Upper lobe of right lung (tissue), 1 donor: ENCODE measurements at regions not wholly inside any gene's neighbourhood (a gene's known extent, or its start where the extent isn't known, plus 50 kb on each side); places are given as distances from the start of the nearest gene placed in this dataset.
"Not testable (repeated sequence)": the region's sequence is repeated elsewhere in the genome, so short reads cannot be mapped to it uniquely, and the experiment has no call there.

Experiments
- ATAC-seq: fragments of 200-7000 bp; cut with Tn5 transposase; one replicate; pipeline ENCODE4 v1.9.1; 2020; ENCODE audit warnings: mild to moderate bottlenecking, moderate library complexity
- DNase-seq: peaks from one replicate; pipeline ENCODE4 v3.0.0-alpha.2; 2020
- H3K27ac ChIP-seq: fragments of 200-600 bp; one replicate; pipeline ENCODE4 v1.8.0; 2022
- H3K27me3 ChIP-seq: fragments of 200-600 bp; one replicate; pipeline ENCODE4 v1.8.0; 2022; ENCODE audit warnings: mild to moderate bottlenecking
- H3K36me3 ChIP-seq: fragments of 200-600 bp; one replicate; pipeline ENCODE4 v1.8.0; 2022
- H3K4me1 ChIP-seq: fragments of 200-600 bp; one replicate; pipeline ENCODE4 v1.8.0; 2022
- H3K4me3 ChIP-seq: fragments of 200-600 bp; one replicate; pipeline ENCODE4 v1.8.0; 2022; ENCODE audit warnings: mild to moderate bottlenecking
- H3K9me3 ChIP-seq: fragments of 200-600 bp; one replicate; pipeline ENCODE4 v1.8.0; 2022
- intact Hi-C: fragments of 100-400 bp; cut with DNase I; formaldehyde crosslinking; loops from one replicate; pipeline ENCODE4 v1.11.0; 2022
- TF ChIP-seq, protein P1 (sequence below): fragments of 200-600 bp; IDR thresholded peaks from one replicate; pipeline ENCODE4 v1.8.0; 2022; ENCODE audit warnings: antibody characterized with exemption
- donor health status: DM: no; HTN: yes; CAD: no; lungs with severe emphysema.

DNA sequence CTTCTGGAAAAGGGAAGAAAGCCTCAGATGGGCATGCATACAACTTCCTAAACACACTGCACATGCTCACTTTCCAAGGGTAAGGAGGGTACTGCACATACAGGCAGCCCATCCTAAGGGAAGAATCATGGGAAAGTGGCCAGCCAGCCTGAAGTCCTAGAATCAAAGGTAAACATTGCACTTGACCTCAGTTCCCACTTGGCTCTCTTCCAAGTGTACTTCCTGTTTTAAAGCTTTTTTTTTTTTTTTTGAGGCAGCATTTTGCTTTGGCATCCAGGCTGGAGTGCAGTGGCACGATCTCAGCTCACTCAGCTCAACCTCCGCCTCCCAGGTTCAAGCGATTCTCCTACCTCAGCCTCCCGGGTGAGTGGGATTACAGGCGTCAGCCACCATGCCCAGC lies 225.3 kb upstream of the EPHA7 start:
- H3K4me1 ChIP-seq, result no peaks in the 10 kb centered on the region
- H3K4me3 ChIP-seq, result no peak overlapping the region
- intact Hi-C loops, result no loop called here
- H3K36me3 ChIP-seq, result no peaks in the 10 kb centered on the region
- no peaks in the 10 kb centered on the region for H3K9me3 ChIP-seq
- no peak overlapping the region for H3K27ac ChIP-seq
- DNase-seq (no peak), ATAC-seq (no peak)
- no peaks in the 10 kb centered on the region for H3K27me3 ChIP-seq
- TF ChIP-seq, protein P1, sequence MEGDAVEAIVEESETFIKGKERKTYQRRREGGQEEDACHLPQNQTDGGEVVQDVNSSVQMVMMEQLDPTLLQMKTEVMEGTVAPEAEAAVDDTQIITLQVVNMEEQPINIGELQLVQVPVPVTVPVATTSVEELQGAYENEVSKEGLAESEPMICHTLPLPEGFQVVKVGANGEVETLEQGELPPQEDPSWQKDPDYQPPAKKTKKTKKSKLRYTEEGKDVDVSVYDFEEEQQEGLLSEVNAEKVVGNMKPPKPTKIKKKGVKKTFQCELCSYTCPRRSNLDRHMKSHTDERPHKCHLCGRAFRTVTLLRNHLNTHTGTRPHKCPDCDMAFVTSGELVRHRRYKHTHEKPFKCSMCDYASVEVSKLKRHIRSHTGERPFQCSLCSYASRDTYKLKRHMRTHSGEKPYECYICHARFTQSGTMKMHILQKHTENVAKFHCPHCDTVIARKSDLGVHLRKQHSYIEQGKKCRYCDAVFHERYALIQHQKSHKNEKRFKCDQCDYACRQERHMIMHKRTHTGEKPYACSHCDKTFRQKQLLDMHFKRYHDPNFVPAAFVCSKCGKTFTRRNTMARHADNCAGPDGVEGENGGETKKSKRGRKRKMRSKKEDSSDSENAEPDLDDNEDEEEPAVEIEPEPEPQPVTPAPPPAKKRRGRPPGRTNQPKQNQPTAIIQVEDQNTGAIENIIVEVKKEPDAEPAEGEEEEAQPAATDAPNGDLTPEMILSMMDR, result no peak

- intact Hi-C loops, result no loop called here
- H3K4me3 ChIP-seq, result no peak overlapping the region
- no peaks in the 10 kb centered on the region for H3K4me1 ChIP-seq
- no peaks in the 10 kb centered on the region for H3K9me3 ChIP-seq
- ATAC-seq (no peak), DNase-seq (no peak)
- H3K36me3 ChIP-seq, result no peaks in the 10 kb centered on the region
- TF ChIP-seq, protein P1, result no peak
- H3K27me3 ChIP-seq, result no peaks in the 10 kb centered on the region
- H3K27ac ChIP-seq, result no peak overlapping the region
Measured at GRCh38 chr6:93639126-93639525, 219.8 kb upstream of the EPHA7 start.

DNA sequence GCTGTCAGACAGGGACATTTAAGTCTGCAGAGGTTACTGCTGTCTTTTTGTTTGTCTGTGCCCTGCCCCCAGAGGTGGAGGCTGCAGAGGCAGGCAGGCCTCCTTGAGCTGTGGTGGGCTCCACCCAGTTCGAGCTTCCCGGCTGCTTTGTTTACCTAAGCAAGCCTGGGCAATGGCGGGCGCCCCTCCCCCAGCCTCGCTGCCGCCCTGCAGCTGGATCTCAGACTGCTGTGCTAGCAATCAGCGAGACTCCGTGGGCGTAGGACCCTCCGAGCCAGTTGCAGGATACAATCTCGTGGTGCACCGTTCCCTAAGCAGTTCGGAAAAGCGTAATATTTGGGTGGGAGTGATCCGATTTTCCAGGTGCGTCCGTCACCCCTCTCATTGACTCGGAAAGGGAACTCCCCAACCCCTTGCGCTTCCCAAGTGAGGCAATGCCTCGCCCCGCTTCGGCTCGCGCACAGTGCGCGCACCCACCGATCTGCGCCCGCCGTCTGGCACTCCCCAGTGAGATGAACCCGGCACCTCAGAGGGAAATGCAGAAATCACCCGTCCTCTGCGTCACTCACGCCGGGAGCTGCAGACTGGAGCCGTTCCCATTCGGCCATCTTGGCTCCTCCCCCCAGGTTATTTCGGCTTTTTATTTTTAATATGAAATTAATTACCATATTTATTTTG lies 217.8 kb upstream of the EPHA7 start:
- ATAC-seq, H3K4me1 ChIP-seq, H3K4me3 ChIP-seq, H3K9me3 ChIP-seq, intact Hi-C loops, H3K27ac ChIP-seq, H3K36me3 ChIP-seq, H3K27me3 ChIP-seq, DNase-seq: not testable (repeated sequence)

DNA sequence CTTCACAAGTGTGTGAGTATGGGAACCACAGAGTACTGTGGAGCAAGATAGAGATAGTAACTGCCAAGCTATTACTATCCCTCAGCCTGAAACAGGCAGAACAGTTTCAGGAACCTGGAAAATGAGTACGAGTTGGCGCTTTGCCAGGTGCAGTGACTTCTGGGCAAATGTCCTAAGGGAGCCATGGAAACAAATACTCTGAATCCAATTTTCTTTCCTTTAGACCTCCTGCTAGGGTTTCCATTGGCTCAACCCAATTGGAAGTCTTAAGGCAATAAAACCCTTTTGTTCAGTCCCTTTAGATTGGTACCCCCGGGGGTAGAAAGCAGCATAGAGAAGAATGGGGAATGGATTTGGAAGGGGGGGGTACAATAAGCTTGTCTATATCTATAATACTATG lies 205.0 kb upstream of the EPHA7 start:
- H3K27me3 ChIP-seq, result no peaks in the 10 kb centered on the region
- no peaks in the 10 kb centered on the region for H3K9me3 ChIP-seq
- no peak for DNase-seq
- TF ChIP-seq, protein P1, result no peak
- H3K4me1 ChIP-seq, result no peaks in the 10 kb centered on the region
- ATAC-seq, result no peak
- no peak overlapping the region for H3K27ac ChIP-seq
- no peak overlapping the region for H3K4me3 ChIP-seq
- intact Hi-C loops, result no loop called here
- H3K36me3 ChIP-seq, result no peaks in the 10 kb centered on the region

DNA sequence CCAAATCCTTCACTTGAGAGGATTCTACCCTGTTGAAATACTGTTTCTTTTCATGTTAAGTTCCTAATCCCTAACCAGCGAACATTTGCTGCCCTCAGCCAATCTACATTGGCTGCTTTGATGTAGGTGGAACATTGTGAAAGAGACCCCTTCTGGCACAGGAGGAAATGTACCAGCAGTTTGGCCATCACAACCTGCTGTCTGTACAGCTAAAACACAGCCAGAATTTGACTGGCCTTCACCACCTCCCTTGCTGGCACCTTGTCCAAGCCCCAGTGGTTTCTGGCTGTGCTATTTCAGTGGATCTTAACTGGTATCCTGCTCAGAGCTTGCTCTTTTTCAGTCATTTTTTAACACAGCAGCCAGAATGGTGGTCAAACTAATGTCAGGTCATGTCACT lies 202.1 kb upstream of the EPHA7 start:
- Histone ChIP-seq H3K9me3 (no peaks in the 10 kb centered on the region), H3K27ac (no peak overlapping the region), H3K36me3 (no peaks in the 10 kb centered on the region), H3K4me1 (no peaks in the 10 kb centered on the region), H3K27me3 (no peaks in the 10 kb centered on the region), H3K4me3 (no peak overlapping the region)
- intact Hi-C loops, result no loop called here
- ATAC-seq (no peak), DNase-seq (no peak)
- TF ChIP-seq, protein P1, result no peak

DNA sequence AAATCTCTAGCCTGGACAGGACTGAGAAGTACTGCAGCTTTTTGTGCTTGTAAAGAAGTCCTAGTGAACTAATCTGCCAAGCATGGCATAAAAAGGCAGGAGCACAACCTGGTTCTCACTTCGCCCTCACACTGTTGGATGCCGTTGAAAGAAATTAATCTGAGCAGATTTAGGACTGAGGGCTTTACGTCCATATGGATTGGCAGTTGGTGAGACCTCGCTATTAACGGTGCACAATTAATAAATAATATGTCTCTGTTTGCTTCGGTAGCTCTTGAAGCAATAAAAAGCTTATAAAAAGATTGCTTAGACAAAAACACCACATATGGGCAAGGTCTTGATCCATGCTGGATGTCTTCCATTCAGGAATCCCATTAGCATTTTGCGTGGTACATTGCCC lies 185.6 kb upstream of the EPHA7 start:
- H3K9me3 ChIP-seq, result no peaks in the 10 kb centered on the region
- H3K27me3 ChIP-seq, result no peaks in the 10 kb centered on the region
- H3K4me1 ChIP-seq, result no peaks in the 10 kb centered on the region
- H3K27ac ChIP-seq, result no peak overlapping the region
- no peak overlapping the region for H3K4me3 ChIP-seq
- ATAC-seq, result no peak
- DNase-seq, result no peak
- intact Hi-C loops, result no loop called here
- TF ChIP-seq, protein P1, result no peak
- no peaks in the 10 kb centered on the region for H3K36me3 ChIP-seq
